ENCODE measurements at regions not wholly inside any gene's neighbourhood (a gene's known extent, or its start where the extent isn't known, plus 50 kb on each side); places are given as distances from the start of the nearest gene placed in this dataset.

DNA sequence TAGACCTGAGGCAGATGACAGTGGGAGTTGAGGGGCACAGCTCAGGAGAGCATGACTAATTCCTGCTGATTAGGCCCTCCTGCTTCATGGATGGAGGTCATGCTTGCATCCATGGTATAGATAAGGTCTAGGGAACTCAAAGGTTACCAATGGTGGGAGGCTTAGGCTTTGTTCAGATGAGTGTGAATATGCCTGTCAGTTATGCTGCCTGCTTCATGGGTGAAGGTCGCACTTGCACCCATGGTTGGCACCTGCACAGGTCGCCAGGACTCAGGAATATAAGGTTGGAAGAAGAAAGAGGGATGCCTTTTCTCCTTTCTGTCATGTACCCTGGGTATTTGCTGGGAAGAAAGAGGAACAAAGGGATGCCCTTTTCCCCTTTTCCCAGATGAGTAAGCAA is 53.4 kb upstream of the GJB6 start:
- TF ChIP-seq CTCF (IDR thresholded peaks at IDR 0.05) (no peak), EP300 (IDR thresholded peaks at IDR 0.05) (no peak), POLR2AphosphoS5 (IDR thresholded peaks at IDR 0.05) (no peak), POLR2A (IDR thresholded peaks at IDR 0.05) (no peak)

All from stomach (tissue), 4 donors.